Stomach (tissue), 8 donors: ENCODE measurements at regions not wholly inside any gene's neighbourhood (a gene's known extent, or its start where the extent isn't known, plus 50 kb on each side); places are given as distances from the start of the nearest gene placed in this dataset.
A peak's percentile ranks its signal among the peaks of the same experiment; 100 is the strongest.

Experiments
- DNase-seq, 2 donors: peaks; one replicate each; pipeline versions ENCODE4 v3.0.0 to v3.0.0-alpha.2; 2013 to 2019
- H3K27ac ChIP-seq, 5 donors: fragments of 200-600 bp in 4 of 5; sonication (generic) in 4 of 5; one replicate each; pipeline ENCODE4 v1.5.1; 2013 to 2019; ENCODE audit warnings: mild to moderate bottlenecking in 1 of 5, moderate library complexity in 1 of 5
- H3K27me3 ChIP-seq, 3 donors: fragments of 200-600 bp; sonication (generic); one replicate each; pipeline ENCODE4 v1.5.1; 2017 to 2019; ENCODE audit warnings: mixed run types in 1 of 3
- H3K36me3 ChIP-seq, 4 donors: fragments of 200-600 bp; sonication (generic); 1 replicate in 3 of 4; 2 replicates in 1 of 4; pipeline ENCODE4 v1.5.1; 2016 to 2019
- H3K4me1 ChIP-seq, 4 donors: fragments of 200-600 bp; sonication (generic); one replicate each; pipeline ENCODE4 v1.5.1; 2016 to 2019
- H3K4me3 ChIP-seq, 4 donors: fragments of 200-600 bp; sonication (generic) in 3 of 4; one replicate each; pipeline ENCODE4 v1.5.1; 2016 to 2019; ENCODE audit warnings: mild to moderate bottlenecking in 1 of 4
- H3K9me3 ChIP-seq, 4 donors: fragments of 200-600 bp; sonication (generic); one replicate each; pipeline ENCODE4 v1.5.1; 2016 to 2019
- EP300 ChIP-seq: sonication (generic); formaldehyde crosslinking; IDR thresholded peaks from one replicate; pipeline ENCODE4 v1.6.1; 2017; ENCODE audit warnings: antibody characterized with exemption
- POLR2A ChIP-seq, 4 donors: fragments of 450-650 bp; IDR thresholded peaks; one replicate each; pipeline ENCODE4 v1.6.1; 2016; ENCODE audit warnings: antibody characterized with exemption in 4 of 4, control low read depth in 2 of 4, mild to moderate bottlenecking in 1 of 4, moderate library complexity in 1 of 4
- POLR2AphosphoS5 ChIP-seq, 3 donors: sonication (generic); formaldehyde crosslinking; IDR thresholded peaks; one replicate each; pipeline ENCODE4 v1.6.1; 2016; ENCODE audit warnings: antibody characterized with exemption in 3 of 3
- WGBS, 5 donors: extraction: QIAGEN DNeasy Blood & Tissue Kit in 3 of 5; methylation state at CpG; one replicate each; pipeline versions ENCODE4 v1.1.5 to v1.1.7; 2013 to 2018; 5-methylcytosine and 5-hydroxymethylcytosine counted together
- intact Hi-C: fragments of 100-400 bp; cut with DNase I; formaldehyde crosslinking; loops from one replicate; pipeline ENCODE4 v1.15.1; 2023; ENCODE audit warnings: low total_unique reads
- TF ChIP-seq, protein P1 (sequence below), 7 experiments: fragments of 450-650 bp in 4 of 7; fragments of 200-600 bp in 3 of 7; sonication (generic) in 3 of 7; IDR thresholded peaks; one replicate each; pipeline ENCODE4 v1.5.1; 2016 to 2019; ENCODE audit warnings: antibody characterized with exemption in 7 of 7, control low read depth in 2 of 7, mild to moderate bottlenecking in 1 of 7
- donor health status: healthy with polysubstance abuse.
- donor health status: Bipolar disorder and iron deficiency.
- donor health status: healthy.

DNA sequence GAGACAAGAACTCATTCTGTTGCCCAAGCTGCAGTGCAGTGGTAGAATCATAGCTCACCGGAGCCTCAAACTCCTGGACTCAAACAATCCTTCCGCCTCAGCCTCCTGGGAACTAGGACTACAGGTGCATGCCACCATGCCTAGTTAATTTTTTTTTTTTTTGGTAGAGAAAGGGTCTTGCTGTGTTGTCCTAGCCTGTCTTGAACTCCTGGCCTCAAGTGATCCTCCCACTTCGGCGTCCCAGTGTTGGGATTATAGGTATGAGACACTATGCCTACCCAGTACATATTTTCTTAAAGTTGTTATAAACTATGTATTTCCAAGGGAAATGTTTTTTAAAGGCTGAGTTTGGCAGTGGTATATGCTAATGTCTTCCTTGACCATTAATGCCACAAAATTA lies 412.6 kb downstream of the KLF12 start:
- intact Hi-C loops = no loop called here

DNA sequence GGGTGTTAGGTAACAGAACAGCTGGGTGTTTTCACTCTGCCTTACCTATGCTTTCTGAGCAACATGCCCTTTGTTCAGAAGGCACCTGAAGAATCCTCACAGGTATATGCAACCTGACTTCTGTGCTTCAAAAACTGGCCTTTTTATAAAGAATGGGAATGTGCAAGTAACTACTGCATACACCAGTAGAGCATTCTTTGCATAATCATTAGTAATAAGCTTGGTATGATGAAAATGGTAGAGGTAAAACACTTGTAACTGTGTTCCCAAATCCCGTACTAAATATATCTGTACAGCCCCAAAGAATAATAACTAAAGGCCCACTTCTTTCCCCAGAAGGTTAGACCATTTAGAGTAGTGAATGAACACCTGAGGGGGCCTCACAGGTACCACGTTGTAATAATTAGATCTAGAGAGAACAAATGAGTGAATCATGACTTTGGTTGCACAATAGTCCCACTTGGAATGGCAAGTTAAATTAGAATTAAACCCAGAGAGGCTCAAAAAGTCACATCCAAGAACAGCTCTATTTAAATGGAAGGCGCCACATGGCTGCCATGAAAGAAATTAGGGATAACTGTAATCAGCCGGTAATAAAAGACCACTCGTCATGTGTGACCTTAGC lies 413.9 kb downstream of the KLF12 start:
- H3K4me3 ChIP-seq = no peak overlapping the region
- H3K27ac ChIP-seq = no peak overlapping the region
- H3K9me3 ChIP-seq = no peaks in the 10 kb centered on the region
- H3K4me1 ChIP-seq = peaks cover 5 to 19% (median 13%) of the 10 kb centered on the region in 4 donors
- TF ChIP-seq POLR2AphosphoS5 (IDR thresholded peaks at IDR 0.05) = no peak
- TF ChIP-seq, protein P1, sequence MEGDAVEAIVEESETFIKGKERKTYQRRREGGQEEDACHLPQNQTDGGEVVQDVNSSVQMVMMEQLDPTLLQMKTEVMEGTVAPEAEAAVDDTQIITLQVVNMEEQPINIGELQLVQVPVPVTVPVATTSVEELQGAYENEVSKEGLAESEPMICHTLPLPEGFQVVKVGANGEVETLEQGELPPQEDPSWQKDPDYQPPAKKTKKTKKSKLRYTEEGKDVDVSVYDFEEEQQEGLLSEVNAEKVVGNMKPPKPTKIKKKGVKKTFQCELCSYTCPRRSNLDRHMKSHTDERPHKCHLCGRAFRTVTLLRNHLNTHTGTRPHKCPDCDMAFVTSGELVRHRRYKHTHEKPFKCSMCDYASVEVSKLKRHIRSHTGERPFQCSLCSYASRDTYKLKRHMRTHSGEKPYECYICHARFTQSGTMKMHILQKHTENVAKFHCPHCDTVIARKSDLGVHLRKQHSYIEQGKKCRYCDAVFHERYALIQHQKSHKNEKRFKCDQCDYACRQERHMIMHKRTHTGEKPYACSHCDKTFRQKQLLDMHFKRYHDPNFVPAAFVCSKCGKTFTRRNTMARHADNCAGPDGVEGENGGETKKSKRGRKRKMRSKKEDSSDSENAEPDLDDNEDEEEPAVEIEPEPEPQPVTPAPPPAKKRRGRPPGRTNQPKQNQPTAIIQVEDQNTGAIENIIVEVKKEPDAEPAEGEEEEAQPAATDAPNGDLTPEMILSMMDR (IDR thresholded peaks at IDR 0.05) = no peak
- TF ChIP-seq EP300 = no peak
- TF ChIP-seq POLR2A (IDR thresholded peaks at IDR 0.05) = no peak
- H3K27me3 ChIP-seq = no peaks in the 10 kb centered on the region
- 90 to 95% (median 91%) methylated on average over 5 of the region's 5 CpGs for WGBS, 5 donors
- peaks cover 0 to under 1% (median 0%) of the 10 kb centered on the region in 4 donors for H3K36me3 ChIP-seq
- DNase-seq = no peak
- intact Hi-C loops = no loop called here

More for the DNA sequence above, 412.6 kb downstream of the KLF12 start:
- TF ChIP-seq POLR2A (IDR thresholded peaks at IDR 0.05) = no peak
- TF ChIP-seq EP300 = no peak
- TF ChIP-seq, protein P1 (IDR thresholded peaks at IDR 0.05) = no peak
- TF ChIP-seq POLR2AphosphoS5 (IDR thresholded peaks at IDR 0.05) = no peak
- H3K4me3 ChIP-seq = no peak overlapping the region
- H3K4me1 ChIP-seq = peaks cover 5 to 19% (median 13%) of the 10 kb centered on the region in 4 donors
- no peak overlapping the region for H3K27ac ChIP-seq
- no peaks in the 10 kb centered on the region for H3K27me3 ChIP-seq
- no peaks in the 10 kb centered on the region for H3K9me3 ChIP-seq
- H3K36me3 ChIP-seq = no peaks in the 10 kb centered on the region
- 96 to 98% (median 97%) methylated on average over 4 of the region's 4 CpGs for WGBS, 5 donors
- DNase-seq = no peak

DNA sequence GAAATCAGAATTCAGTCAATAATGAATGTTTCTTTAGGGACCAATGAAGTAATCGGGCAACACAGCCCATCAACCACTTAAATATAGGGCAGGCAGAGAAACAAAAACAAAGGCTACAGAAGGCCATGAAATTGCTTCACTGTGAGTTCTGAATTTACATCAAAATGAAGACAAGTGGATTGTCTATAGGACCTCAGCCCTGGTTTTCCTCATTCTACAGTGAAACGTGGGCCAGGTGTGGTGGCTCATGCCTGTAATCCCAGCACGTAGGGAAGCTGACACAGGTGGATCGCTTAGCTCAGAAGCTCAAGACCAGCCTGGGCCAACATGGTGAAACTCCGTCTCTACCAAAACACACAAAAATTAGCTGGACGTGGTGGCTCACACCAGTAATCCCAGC lies 416.0 kb downstream of the KLF12 start:
- intact Hi-C loops = no loop called here
- H3K27ac ChIP-seq = peak overlapping the region in 2 of 5 donors; percentile 15 to 66
- 65 to 83% (median 77%) methylated on average over 6 of the region's 6 CpGs for WGBS, 5 donors
- H3K4me1 ChIP-seq = peaks cover 5 to 19% (median 13%) of the 10 kb centered on the region in 4 donors
- H3K27me3 ChIP-seq = no peaks in the 10 kb centered on the region
- H3K9me3 ChIP-seq = no peaks in the 10 kb centered on the region
- DNase-seq = no peak
- peaks cover 0 to 18% (median 15%) of the 10 kb centered on the region in 4 donors for H3K36me3 ChIP-seq
- TF ChIP-seq POLR2A (IDR thresholded peaks at IDR 0.05) = no peak
- TF ChIP-seq POLR2AphosphoS5 (IDR thresholded peaks at IDR 0.05) = no peak
- TF ChIP-seq, protein P1 (IDR thresholded peaks at IDR 0.05) = no peak
- no peak for TF ChIP-seq EP300
- no peak overlapping the region for H3K4me3 ChIP-seq

DNA sequence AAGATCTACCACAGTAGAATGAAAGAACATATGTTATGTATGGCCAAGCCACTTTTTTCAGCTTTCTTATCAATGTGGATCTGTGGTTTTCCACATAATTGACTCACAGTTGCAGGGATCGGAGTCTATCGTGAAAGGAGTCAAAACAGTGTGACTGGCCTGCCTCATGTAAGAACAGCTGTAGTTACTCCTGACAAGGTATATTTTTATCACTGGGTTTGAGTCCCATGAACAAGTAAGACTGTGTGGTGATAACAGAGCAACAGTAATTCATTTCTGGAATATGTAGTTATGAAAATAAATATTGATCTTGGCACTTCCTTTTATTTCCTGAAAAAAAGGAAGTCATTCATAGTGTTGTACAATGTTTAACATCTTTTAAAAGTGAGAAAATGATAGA lies 416.6 kb downstream of the KLF12 start:
- Histone ChIP-seq H3K27ac (peak overlapping the region; percentile 2 to 66 (median 29)), H3K27me3 (no peaks in the 10 kb centered on the region), H3K9me3 (no peaks in the 10 kb centered on the region), H3K4me1 (peaks cover 5 to 19% (median 13%) of the 10 kb centered on the region in 4 donors), H3K36me3 (peaks cover 0 to 21% (median 20%) of the 10 kb centered on the region in 4 donors), H3K4me3 (no peak overlapping the region)
- intact Hi-C loops = no loop called here
- 14 to 34% (median 33%) methylated on average over 2 of the region's 2 CpGs for WGBS, 5 donors
- no peak for TF ChIP-seq EP300
- TF ChIP-seq POLR2AphosphoS5 (IDR thresholded peaks at IDR 0.05) = peak in 2 of 3 donors; percentile 69 to 84
- DNase-seq = peak in 1 of 2 donors; percentile 66

DNA sequence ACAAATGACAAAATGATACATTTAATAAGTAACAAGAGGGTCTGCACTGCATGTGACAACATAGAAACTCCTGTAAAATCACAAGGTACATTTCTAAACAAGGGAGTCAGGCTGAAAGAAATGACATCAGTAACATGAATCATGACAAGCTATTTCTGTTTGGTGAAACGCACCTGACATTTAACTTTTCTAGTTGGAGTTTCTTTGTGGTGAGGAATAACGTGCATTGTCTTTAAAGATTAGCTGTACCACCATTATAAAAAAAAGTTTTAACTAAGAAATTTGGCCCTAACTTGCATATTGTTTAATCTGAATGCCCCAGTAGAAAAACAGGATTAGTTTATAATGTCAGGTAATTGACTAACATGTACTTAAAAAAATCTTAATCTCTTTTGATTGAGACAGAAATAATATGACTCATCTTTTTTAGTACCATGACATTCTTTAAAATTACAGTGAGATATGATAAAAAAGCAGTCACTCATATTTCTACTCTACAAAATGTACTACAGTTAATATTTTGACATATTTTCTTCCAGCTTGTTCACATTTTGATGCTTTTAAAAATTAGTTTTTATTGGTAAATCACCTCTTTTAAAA lies 418.2 kb downstream of the KLF12 start:
- no peak for DNase-seq
- H3K4me1 ChIP-seq = peaks cover 5 to 19% (median 13%) of the 10 kb centered on the region in 4 donors
- intact Hi-C loops = no loop called here
- H3K9me3 ChIP-seq = no peaks in the 10 kb centered on the region
- no peak overlapping the region for H3K4me3 ChIP-seq
- peaks cover 0 to 33% (median 22%) of the 10 kb centered on the region in 4 donors for H3K36me3 ChIP-seq
- H3K27me3 ChIP-seq = no peaks in the 10 kb centered on the region
- TF ChIP-seq EP300 (no peak), POLR2A (IDR thresholded peaks at IDR 0.05) (no peak), POLR2AphosphoS5 (IDR thresholded peaks at IDR 0.05) (no peak)
- TF ChIP-seq, protein P1 (IDR thresholded peaks at IDR 0.05) = no peak
- 53 to 78% (median 62%) methylated on average over 2 of the region's 2 CpGs for WGBS, 5 donors
- H3K27ac ChIP-seq = peak overlapping the region in 1 of 5 donors; percentile 33
